ENCODE measurements at regions not wholly inside any gene's neighbourhood (a gene's known extent, or its start where the extent isn't known, plus 50 kb on each side); places are given as distances from the start of the nearest gene placed in this dataset.

- TF ChIP-seq FOXP1 (CRISPR knock-in tag; IDR thresholded peaks at IDR 0.05; ENCODE audit: borderline replicate concordance) (no peak), MLX (CRISPR knock-in tag; IDR thresholded peaks at IDR 0.05) (no peak), TEAD4 (CRISPR knock-in tag; IDR thresholded peaks at IDR 0.05) (no peak), ATF1 (CRISPR knock-in tag; IDR thresholded peaks at IDR 0.05) (no peak), ARID4B (CRISPR knock-in tag; IDR thresholded peaks at IDR 0.05; ENCODE audit: borderline replicate concordance) (no peak), CTCF (IDR thresholded peaks at IDR 0.05) (no peak), TCF7 (CRISPR knock-in tag; IDR thresholded peaks at IDR 0.05; ENCODE audit: low read depth) (no peak)
These were observed 534.4 kb downstream of the SPRY1 start for GRCh38 chr4:123930996-123931395.

Data from WTC11 (cell line).